Loucy (cell line): ENCODE measurements at regions not wholly inside any gene's neighbourhood (a gene's known extent, or its start where the extent isn't known, plus 50 kb on each side); places are given as distances from the start of the nearest gene placed in this dataset.

ENCODE experiments used
- CTCF ChIP-seq: fragments of 200-600 bp; sonication (generic); conservative IDR thresholded peaks from 2 replicates; pipeline ENCODE4 v1.5.1; 2014; ENCODE audit warnings: mild to moderate bottlenecking, antibody characterized with exemption, low read length
- EZH2phosphoT487 ChIP-seq: fragments of 200-600 bp; IDR thresholded peaks from 2 replicates; pipeline ENCODE4 v1.6.1; 2018; ENCODE audit warnings: antibody characterized with exemption, mild to moderate bottlenecking, moderate library complexity, borderline replicate concordance

GRCh38 chr2:239667431-239667985, 266.7 kb upstream of the HDAC4 start:
- TF ChIP-seq CTCF (no peak), EZH2phosphoT487 (no peak)
